ENCODE measurements at regions not wholly inside any gene's neighbourhood (a gene's known extent, or its start where the extent isn't known, plus 50 kb on each side); places are given as distances from the start of the nearest gene placed in this dataset.

- no peaks in the 10 kb centered on the region for H3K36me3 ChIP-seq (ENCODE audit: insufficient read depth, low read length)
- Mint-ChIP-seq H3K27me3 (ENCODE audit: low read depth, unreplicated experiment) (no peaks in the 10 kb centered on the region), H3K4me1 (ENCODE audit: low read depth, unreplicated experiment) (peaks cover 18% of the 10 kb centered on the region), H3K9me3 (ENCODE audit: unreplicated experiment) (no peaks in the 10 kb centered on the region), H3K36me3 (ENCODE audit: low read depth, unreplicated experiment) (no peaks in the 10 kb centered on the region), H3K4me3 (ENCODE audit: unreplicated experiment) (no peak overlapping the region), H3K27ac (ENCODE audit: unreplicated experiment) (no peak overlapping the region)
- peaks cover 7% of the 10 kb centered on the region for H3K4me1 ChIP-seq (ENCODE audit: insufficient read depth, low read length)
- H3K27ac ChIP-seq (ENCODE audit: low read depth, low read length) = no peak overlapping the region
- FAIRE-seq (no peak), DNase-seq (ENCODE audit: low read depth) (peak; percentile 20)
- no peak overlapping the region for H2AFZ ChIP-seq (ENCODE audit: low read depth, low read length)
- no peak overlapping the region for H3K4me3 ChIP-seq (ENCODE audit: insufficient read depth, low read depth, low read length)
- no peaks in the 10 kb centered on the region for H3K27me3 ChIP-seq (ENCODE audit: insufficient read depth, low read length)
- H3K4me2 ChIP-seq (ENCODE audit: low read length) = no peak overlapping the region
- no peaks in the 10 kb centered on the region for H3K9me3 ChIP-seq (ENCODE audit: insufficient read depth, low read depth, low read length)
- TF ChIP-seq EZH2 (IDR thresholded peaks at IDR 0.05; ENCODE audit: insufficient read depth, low read length) (no peak), CTCF (IDR thresholded peaks at IDR 0.05; ENCODE audit: insufficient read depth, low read depth, low read length) (no peak)
- no peak overlapping the region for H3K9ac ChIP-seq (ENCODE audit: low read length)
- no peaks in the 10 kb centered on the region for H4K20me1 ChIP-seq (ENCODE audit: insufficient read depth, low read length)
- no peaks in the 10 kb centered on the region for H3K79me2 ChIP-seq (ENCODE audit: insufficient read depth, low read length)
These were observed 471.3 kb downstream of the LMO4 start for GRCh38 chr1:87800006-87800405.

- H3K4me3 Mint-ChIP-seq (ENCODE audit: unreplicated experiment) = no peak overlapping the region
- no peaks in the 10 kb centered on the region for H3K27me3 Mint-ChIP-seq (ENCODE audit: low read depth, unreplicated experiment)
- peaks cover 5% of the 10 kb centered on the region for H3K4me1 Mint-ChIP-seq (ENCODE audit: low read depth, unreplicated experiment)
- FAIRE-seq (no peak), DNase-seq (ENCODE audit: low read depth) (no peak)
- H3K27ac Mint-ChIP-seq (ENCODE audit: unreplicated experiment) = no peak overlapping the region
- H3K9me3 Mint-ChIP-seq (ENCODE audit: unreplicated experiment) = no peaks in the 10 kb centered on the region
- Histone ChIP-seq H2AFZ (ENCODE audit: low read depth, low read length) (no peak overlapping the region), H3K4me1 (ENCODE audit: insufficient read depth, low read length) (peaks cover 6% of the 10 kb centered on the region), H3K4me3 (ENCODE audit: insufficient read depth, low read depth, low read length) (no peak overlapping the region), H3K27me3 (ENCODE audit: insufficient read depth, low read length) (no peaks in the 10 kb centered on the region), H3K79me2 (ENCODE audit: insufficient read depth, low read length) (no peaks in the 10 kb centered on the region), H3K9me3 (ENCODE audit: insufficient read depth, low read depth, low read length) (no peaks in the 10 kb centered on the region), H4K20me1 (ENCODE audit: insufficient read depth, low read length) (no peaks in the 10 kb centered on the region), H3K4me2 (ENCODE audit: low read length) (no peak overlapping the region), H3K27ac (ENCODE audit: low read depth, low read length) (no peak overlapping the region), H3K36me3 (ENCODE audit: insufficient read depth, low read length) (no peaks in the 10 kb centered on the region), H3K9ac (ENCODE audit: low read length) (no peak overlapping the region)
- H3K36me3 Mint-ChIP-seq (ENCODE audit: low read depth, unreplicated experiment) = no peaks in the 10 kb centered on the region
- no peak for TF ChIP-seq CTCF (IDR thresholded peaks at IDR 0.05; ENCODE audit: insufficient read depth, low read depth, low read length)
- no peak for TF ChIP-seq EZH2 (IDR thresholded peaks at IDR 0.05; ENCODE audit: insufficient read depth, low read length)
These were observed 474.7 kb downstream of the LMO4 start for GRCh38 chr1:87803375-87803774.

- H3K4me3 ChIP-seq (ENCODE audit: insufficient read depth, low read depth, low read length) = no peak overlapping the region
- Mint-ChIP-seq H3K9me3 (ENCODE audit: unreplicated experiment) (no peaks in the 10 kb centered on the region), H3K36me3 (ENCODE audit: low read depth, unreplicated experiment) (no peaks in the 10 kb centered on the region), H3K4me3 (ENCODE audit: unreplicated experiment) (no peak overlapping the region), H3K27ac (ENCODE audit: unreplicated experiment) (no peak overlapping the region), H3K27me3 (ENCODE audit: low read depth, unreplicated experiment) (no peaks in the 10 kb centered on the region), H3K4me1 (ENCODE audit: low read depth, unreplicated experiment) (peaks cover 5% of the 10 kb centered on the region)
- no peak overlapping the region for H2AFZ ChIP-seq (ENCODE audit: low read depth, low read length)
- H3K27me3 ChIP-seq (ENCODE audit: insufficient read depth, low read length) = no peaks in the 10 kb centered on the region
- TF ChIP-seq EZH2 (IDR thresholded peaks at IDR 0.05; ENCODE audit: insufficient read depth, low read length) (no peak), CTCF (IDR thresholded peaks at IDR 0.05; ENCODE audit: insufficient read depth, low read depth, low read length) (no peak)
- H3K9ac ChIP-seq (ENCODE audit: low read length) = no peak overlapping the region
- H3K36me3 ChIP-seq (ENCODE audit: insufficient read depth, low read length) = no peaks in the 10 kb centered on the region
- H3K79me2 ChIP-seq (ENCODE audit: insufficient read depth, low read length) = no peaks in the 10 kb centered on the region
- no peak overlapping the region for H3K27ac ChIP-seq (ENCODE audit: low read depth, low read length)
- H3K9me3 ChIP-seq (ENCODE audit: insufficient read depth, low read depth, low read length) = no peaks in the 10 kb centered on the region
- no peak overlapping the region for H3K4me2 ChIP-seq (ENCODE audit: low read length)
- DNase-seq (ENCODE audit: low read depth) (no peak), FAIRE-seq (no peak)
- H3K4me1 ChIP-seq (ENCODE audit: insufficient read depth, low read length) = peaks cover 6% of the 10 kb centered on the region
- no peaks in the 10 kb centered on the region for H4K20me1 ChIP-seq (ENCODE audit: insufficient read depth, low read length)
These were observed 475.4 kb downstream of the LMO4 start for GRCh38 chr1:87804128-87804527.
